NCI-H2081 treated with DMSO at 0.1 percent for 48 hours (cell line): ENCODE measurements at regions not wholly inside any gene's neighbourhood (a gene's known extent, or its start where the extent isn't known, plus 50 kb on each side); places are given as distances from the start of the nearest gene placed in this dataset.
"Not testable (repeated sequence)": the region's sequence is repeated elsewhere in the genome, so short reads cannot be mapped to it uniquely, and the experiment has no call there.

ENCODE experiments used
- DNase-seq: peaks from one replicate; lab custom pipeline; 2025; lab: John Stamatoyannopoulos, UW

DNA sequence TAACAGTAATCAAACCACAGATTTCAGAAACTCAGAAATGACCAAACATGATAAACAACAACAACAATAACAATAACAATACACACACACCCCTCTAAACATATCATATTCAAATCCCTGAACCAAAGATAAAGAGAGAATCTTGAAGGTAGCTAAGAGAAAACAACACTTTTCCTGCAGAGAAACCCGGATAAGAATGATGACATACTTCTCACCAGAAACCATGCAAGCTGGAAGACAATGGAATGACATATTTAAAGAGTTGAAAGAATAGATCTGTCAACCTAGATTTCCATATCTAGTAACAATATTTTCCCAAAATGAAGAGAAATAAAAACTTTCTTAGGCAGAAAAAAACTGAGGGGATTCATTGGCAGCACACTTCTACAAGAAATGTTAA lies 138.1 kb downstream of the LIG4 start:
- no peak for DNase-seq

DNA sequence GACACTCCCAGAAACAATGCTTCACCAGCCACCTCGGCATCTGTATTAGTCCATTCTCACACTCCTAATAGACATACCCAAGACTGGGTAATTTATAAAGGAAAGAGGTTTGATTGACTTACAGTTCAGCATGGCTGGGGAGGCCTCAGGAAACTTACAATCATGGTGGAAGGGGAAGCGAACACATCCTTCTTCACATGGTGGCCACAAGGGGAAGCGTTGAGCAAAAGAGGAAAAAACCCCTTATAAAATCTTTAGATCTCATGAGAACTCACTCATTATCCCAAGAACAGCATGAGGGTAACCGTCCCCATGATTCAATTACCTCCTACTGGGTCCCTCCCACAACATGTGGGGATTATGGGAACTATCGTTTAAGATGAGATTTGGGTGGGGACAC lies 140.9 kb downstream of the LIG4 start:
- not testable (repeated sequence) for DNase-seq

DNA sequence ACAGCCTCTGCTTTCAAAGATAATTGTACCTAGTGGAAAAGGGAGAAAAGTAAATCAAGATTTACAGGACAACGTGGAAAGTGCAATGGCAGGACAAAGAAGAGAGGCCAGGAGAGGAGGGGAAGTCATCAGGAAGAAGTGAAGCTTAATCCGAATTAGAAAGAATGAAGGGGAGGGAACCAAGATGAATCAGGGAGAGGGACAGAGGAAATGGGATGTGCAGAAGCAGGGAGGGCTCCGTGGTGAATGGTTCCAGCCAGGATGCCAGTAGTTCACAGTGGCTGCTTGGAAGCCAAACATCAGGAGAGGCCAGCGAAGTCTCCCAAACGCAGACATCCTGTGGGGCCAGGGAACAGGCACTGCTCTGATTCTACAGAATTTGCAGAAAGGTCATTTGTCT lies 144.4 kb downstream of the LIG4 start:
- DNase-seq = no peak

DNA sequence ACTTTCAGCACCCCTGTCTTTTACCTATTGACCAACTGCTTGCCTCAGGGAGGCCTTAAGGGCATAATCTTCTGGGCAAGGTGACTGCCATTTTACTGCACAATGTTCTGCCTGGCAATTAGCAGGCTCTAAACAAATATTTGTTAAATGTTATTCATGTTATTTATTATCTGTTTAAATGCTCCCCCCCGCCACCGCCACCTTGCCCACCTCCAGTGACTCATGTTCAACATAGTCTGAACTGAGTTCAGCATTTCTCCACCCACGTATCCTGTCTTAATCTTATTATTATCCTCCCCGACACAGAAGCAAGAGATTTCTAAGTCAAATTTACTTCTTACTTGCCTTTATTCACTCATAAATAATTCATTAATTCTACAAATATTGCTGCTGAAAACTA lies 144.8 kb downstream of the LIG4 start:
- DNase-seq = no peak

DNA sequence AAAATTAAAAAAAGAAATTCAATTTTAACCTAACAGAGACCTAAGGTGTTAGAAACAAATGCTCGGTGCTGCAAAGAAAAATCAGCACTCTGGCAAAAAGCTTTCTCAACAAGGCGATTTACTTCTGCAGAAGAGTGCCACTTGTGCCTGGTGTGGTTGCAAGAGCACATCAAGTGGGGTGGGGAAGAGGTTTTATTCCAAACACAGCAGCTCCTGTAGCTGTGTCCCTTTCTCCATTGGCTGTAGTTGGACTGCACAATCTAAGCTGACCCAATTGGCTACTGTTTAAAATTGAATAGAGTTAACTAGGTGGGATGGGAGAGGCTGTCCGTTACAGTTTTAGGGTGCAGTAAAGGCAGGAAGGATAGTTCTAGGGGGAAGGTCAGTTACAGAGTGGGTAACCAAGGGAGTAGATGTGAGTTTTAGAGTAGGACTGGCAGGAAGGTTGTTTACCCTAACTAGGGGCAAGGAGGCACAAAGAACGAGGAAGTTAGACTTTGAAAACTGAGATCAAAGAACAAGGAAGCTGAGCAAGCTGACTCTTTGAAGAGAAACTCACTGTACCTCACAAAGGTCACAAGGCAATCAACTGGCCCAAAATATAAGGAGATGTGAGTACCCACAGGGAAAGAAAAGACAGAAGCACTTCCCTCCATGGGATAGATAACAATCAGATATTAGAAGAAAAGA lies 145.7 kb downstream of the LIG4 start:
- DNase-seq = no peak

DNA sequence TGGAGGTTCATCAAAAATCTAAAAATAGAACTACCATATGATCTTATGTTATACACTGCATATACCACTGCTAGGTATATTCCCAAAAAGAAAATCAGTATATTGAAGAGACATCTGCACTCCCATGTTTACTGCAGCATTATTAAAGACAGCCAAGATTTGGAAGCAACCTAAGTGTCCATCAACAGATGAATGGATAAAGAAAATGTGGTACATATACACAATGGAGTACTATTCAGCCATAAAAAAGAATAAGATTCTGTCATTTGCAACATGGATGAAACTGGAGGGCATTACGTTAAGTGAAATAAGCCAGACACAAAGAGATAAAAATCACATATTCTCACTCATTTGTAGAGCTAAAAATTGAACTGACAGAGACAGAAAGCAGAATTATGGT lies 151.0 kb downstream of the LIG4 start:
- DNase-seq = not testable (repeated sequence)

DNA sequence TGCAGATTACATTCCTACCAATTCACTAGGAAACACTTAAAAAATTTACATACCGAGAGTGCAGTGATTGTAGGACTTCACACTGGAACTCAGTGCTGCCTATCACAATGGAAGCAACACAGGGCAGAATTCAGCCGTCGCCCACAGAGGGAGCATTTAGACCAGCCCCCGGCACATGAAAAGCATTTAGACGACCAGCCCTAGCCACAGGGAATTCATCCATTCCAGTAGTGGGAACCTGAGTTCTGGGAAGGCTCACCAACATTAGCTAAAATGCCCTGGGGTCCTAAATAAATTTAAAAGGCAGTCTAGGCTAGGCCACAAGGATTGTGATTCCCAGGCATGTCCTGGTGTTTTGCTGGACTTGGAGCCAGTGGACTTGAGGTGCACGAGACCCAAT lies 155.2 kb downstream of the LIG4 start:
- no peak for DNase-seq

DNA sequence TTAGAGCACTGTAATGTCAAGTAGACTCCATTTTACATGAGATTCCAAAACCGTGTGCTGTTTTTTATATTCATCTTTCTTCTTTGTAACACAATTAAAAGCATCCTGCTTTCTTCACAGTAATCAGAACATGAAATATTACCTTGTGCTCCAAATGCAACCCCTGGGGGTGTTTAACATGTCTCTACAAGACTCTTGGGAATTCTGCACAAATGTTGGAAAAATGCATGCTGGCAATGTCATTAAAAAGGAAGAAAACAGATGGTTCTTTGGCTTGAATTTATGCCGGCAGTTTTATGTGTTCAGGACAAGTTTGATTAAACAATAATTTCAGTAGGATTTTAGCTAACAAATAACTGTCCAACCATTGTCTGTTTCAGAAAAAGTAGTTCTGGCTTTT lies 159.1 kb downstream of the LIG4 start:
- no peak for DNase-seq

DNA sequence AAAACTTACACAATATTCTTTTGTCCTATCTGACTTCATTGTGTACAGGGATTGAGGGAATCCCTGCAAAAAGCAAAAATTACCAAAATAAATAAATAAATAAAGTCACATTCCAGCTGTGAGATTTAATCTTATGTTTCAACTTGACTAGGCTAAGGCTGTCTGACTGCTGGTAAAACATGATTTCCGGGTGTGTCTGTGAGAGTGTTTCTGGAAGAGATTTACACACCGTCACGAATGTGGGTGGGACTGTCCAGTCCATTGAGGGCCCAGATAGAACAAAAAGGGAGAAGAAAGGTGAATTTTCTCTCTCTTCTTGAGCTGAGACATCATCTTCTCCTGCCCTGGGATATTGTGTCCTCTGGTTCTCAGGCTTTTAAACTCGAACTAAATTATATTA lies 166.1 kb downstream of the LIG4 start:
- DNase-seq = no peak

DNA sequence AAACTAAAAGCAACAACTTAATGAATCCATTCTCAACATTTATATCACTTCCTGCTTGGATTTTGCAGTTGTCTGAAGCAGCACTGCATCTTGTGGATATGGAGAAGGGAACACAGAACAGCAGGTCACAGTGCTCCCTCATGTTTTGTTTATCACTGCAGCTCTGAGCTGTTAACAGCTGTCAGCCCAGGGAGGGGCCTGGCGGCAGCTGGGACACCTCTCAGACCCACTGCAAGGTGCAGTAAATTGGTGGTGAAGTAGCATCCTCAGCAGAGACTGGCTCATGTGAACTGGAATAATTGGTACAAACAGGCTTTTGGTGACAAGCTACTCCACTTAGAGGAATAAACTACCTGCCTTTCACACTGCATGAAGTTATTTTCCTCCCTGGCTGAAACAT lies 170.4 kb downstream of the LIG4 start:
- DNase-seq = no peak

DNA sequence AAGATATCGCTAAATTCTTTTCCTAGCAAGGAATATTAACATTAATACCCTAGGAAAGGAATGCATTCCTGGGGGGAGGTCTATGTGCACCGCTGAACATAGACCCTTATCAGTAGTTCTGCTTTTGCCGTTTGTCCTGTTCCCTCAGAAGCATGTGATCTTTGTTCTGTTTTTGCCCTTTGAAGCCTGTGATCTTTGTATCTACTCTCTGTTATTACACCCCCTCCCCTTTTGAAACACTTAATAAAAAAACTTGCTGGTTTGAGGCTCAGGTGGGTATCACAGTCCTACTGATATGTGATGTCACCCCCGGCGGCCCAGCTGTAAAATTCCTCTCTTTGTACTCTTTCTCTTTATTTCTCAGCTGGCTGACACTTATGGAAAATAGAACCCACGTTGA lies 172.5 kb downstream of the LIG4 start:
- not testable (repeated sequence) for DNase-seq

DNA sequence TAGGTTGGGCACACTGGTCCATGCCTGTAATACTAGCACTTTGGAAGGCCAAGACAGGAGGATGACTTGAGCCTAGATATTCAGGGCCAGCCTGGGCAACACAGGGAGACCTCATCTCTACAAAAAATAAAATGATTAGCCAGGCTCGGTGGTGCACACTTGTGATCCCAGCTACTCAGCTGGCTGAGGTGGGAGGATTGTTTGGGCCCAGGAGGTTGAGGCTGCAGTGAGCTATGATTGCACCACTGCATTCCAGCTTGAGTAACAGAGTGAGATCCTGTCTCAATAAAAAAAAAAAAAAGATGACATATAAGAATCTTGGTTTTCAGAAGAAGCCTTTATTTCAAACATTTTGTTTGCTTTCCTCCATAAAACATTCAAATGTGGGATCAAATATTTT lies 178.0 kb downstream of the LIG4 start:
- no peak for DNase-seq

DNA sequence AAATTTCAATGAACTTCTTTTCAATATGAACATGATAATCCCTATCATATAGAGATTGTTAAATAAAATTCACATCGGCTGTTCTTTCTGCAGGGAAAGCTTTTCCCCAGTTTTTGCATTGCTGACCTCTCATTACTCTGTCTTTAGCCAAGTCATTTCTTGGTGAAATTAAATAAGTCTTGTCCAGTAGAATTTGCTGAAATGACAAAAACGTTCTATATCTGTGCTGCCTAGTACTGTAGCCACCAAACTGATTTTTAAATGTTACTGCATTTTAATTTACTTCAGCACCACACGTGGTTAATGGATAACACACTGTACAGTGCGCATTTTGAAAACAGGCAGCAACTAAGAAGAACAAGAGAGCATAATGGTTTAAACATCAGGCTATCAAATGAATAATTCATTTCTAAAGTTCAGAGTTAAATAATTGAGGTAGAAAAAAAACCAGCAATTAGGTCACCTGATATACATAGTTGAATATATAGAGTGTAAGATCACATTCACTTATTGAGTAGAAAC lies 178.9 kb downstream of the LIG4 start:
- no peak for DNase-seq

DNA sequence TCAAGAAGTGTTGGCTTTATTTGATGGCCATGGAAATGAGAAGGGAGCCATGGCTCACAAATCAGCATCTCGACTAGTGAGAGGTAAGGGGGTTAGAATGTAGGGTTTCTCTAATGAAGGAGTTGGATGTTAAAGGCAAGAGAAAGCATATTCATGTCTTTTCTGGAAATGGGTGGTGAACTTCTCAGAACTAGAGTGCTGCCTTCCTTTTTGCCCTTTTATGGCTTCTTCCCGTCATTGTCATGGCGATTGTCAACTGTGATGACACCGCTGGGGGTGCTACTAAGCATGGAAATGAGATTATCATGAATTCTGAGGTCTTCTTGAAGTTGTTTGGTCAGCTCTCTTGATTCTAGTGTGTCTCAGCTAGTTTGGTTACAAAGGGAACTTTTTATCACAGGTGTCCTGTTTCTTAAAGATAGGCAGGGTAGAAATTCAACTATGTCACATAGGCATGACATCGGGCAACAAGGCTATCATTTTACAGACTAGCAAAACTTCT lies 180.4 kb downstream of the LIG4 start:
- no peak for DNase-seq

DNA sequence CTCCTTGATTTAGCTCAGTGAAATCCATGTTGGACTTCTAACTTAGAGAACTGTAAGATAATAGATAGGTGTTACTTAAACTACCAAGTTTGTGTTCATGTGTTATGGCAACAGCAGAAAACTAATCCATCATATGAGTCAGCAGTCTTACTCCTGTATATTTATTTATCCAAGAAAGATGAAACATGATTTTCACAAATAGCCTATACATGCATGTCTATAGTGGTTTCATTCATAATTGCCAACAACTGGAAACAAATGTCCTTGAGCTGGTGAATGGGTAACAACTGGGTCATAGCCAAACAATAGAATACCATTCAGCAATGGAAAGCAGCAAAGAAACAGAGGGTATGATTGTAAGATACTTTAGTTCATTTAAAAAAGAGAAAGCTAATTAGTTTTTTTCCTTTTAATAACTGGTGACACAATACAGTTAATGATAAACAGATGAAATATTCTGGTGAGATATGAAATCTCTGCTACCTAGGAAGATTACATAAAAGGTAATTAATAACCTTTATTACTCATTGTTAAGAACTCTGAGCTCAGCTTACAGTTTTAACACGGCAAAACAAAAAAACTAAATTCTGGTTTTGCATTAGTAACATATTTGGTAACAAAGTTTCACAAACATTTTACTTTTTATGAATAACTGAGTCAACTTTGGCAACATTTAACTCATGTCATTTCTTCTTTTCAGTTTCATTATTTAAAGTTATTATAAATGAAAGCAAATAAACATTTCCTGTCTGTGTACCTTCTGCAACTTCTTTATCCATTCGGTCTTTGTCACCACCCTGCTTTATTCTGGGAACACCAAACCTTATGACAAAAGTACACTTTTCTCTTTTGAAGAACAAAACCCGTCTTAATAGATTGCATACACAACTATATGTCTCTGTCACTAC lies 181.3 kb downstream of the LIG4 start:
- no peak for DNase-seq

DNA sequence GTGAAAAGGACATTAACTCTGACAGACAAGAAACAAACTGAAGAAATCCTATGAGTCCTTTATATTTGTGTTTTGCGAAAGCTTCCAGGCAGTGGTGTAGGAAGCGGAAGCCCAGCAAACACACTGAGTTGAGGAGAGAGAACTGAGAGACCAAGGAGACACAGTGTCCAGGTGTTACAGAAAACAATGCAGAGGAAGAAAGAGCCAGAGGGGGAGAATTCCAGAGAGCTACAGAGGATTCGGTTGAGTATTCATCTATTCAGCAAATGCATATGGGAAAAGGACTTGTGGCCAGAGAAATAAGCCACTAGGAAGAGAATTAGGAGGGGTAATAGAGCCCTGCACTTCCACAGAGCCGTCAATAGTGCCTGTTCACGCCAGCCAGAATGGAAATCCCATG lies 183.5 kb downstream of the LIG4 start:
- DNase-seq = no peak

DNA sequence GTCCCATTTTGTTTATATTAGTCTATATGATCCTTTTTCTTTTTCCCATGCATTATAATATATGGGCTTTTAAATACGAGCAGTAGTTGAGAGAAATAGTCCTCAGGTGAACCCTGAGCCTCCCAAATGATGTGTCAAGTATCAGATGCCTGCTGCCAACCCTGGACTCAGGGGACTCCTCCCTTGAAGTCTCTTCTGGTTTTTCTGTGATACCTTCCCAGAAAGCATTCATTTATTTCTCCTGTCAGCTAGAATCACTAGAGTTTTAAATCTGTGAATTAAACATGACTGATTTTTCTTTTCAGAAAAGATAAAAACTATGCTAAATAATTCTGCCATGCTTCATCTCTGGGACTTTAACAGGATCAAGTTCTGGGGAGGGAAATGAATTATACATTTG lies 184.6 kb downstream of the LIG4 start:
- DNase-seq = no peak

DNA sequence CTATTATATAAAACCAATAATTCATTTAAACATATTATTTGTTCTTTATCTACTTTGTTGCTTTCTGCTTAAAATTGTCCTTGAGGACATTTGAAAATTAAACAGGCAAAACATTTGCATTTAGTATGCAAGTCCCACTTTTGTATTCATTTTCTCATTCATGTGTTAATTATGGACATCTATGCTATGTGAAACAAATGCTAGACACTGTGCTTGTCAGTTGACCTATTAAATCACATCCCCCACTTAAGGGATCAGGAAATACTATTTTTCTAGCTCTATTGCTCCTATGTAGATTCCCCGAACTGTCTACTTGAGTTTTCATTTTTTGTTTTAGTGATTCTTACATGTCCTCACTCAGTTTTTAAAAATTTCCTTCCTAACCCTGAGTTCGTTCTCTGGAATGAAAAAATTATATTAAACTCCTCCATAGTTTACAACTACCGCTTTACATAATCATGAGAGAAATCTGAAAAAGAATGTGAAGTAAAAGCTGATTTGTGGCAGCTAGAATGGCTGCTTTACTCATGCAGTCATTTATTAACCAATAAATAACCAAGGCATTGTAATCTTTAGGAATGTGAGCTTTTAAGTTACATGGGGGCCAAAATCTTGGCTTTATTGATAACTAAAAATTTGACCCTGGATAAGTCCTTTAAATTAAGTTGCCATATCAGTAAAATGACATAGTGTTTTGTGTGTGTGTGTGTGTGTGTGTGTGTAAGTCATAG lies 188.5 kb downstream of the LIG4 start:
- no peak for DNase-seq

DNA sequence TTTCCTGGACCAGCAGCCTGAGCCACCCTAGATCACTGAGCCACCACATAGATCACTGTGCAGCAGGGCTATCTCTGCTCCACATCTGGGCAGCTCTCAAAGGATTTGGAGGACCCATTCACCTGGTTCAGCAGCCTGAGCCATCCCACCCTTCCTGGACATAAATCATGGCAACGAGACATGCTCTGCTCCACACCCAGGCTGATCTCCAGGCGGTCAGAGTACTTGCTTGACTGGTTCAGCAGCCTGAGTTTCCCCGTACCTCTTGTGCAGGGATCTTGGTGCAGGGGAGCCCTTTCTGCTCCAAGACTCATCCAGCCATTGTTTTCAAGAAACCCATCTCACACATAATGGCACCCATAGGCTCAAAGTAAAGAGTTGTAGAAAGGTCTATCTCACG lies 195.3 kb downstream of the LIG4 start:
- DNase-seq = no peak

DNA sequence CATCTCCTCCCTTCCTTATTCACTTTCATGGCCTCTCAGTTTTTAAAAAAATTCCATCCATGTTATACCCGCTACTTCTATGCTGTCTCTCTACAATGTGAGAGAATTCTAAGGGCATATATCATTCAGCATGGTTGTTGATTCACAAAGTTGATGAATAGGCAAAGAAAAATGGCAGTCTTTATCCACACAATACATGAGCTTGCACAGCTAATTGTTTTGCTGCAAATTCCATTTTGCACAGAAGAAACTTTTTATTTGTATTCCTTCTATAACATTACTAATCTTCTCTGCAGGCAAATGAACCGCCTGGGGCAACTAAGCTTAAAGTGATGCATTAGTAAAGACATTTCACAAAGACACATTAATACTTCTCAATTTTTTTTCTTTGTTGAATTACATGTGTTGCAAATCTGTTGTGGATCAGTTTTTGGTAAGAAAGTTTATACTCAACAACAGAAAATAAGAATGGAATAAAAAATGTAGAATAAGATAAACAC lies 196.9 kb downstream of the LIG4 start:
- no peak for DNase-seq

DNA sequence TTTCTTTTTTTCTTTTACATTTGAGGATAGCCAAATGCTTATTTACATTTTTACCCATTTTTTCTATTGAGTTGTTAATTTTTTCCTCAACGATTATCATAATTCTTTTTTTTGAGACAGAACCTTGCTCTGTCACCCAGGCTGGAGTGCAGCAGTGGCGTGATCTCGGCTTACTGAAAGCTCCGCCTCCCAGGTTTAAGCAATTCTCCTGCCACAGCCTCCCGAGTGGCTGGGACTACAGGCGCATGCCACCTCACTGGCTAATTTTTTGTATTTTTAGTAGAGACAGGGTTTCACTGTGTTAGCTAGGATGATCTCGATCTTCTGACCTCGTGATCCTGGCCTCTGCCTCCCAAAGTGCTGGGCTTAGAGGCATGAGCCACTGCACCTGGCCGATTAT lies 208.7 kb downstream of the LIG4 start:
- DNase-seq = no peak

DNA sequence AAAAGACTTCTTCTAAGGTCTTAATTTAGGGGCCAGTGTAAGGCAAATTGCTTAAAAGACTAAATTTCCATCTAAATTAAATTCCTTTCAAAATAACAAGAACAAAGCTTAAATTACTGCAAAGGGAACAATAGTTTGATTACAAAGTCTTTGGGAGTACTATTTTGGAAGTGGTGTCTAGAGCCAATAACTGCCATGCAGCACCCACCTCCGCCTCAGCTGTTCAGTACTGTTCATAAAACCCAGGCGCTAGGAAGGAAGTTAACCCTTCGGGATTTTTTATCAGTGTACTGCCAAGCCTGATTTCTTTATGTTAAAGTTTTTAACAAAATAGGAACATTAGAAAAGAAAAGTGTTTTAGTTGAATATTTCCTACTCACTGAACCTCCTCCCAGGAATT lies 210.1 kb downstream of the LIG4 start:
- DNase-seq = no peak
